CD14-positive monocyte (primary cell): ENCODE measurements at regions not wholly inside any gene's neighbourhood (a gene's known extent, or its start where the extent isn't known, plus 50 kb on each side); places are given as distances from the start of the nearest gene placed in this dataset.

Source experiments
- DNase-seq, 3 donors: peaks; one replicate each; pipeline ENCODE4 v3.0.0-alpha.2; 2011 to 2022
- H2AFZ ChIP-seq: 2 replicates; pipeline ENCODE4 v1.6.0; 2012; ENCODE audit warnings: mild to moderate bottlenecking, low read depth, low read length, inconsistent platforms; ENCODE audit not compliant: insufficient read depth, poor library complexity, severe bottlenecking
- H3K27ac ChIP-seq, 2 donors: 1 replicate in 1 of 2; 2 replicates in 1 of 2; pipeline ENCODE4 v1.5.1; 2012 to 2013; ENCODE audit warnings: low read length in 2 of 2, control low read depth in 1 of 2, inconsistent platforms in 1 of 2, low read depth in 1 of 2, mild to moderate bottlenecking in 1 of 2
- H3K27me3 ChIP-seq, 2 donors: one replicate each; pipeline versions ENCODE4 v1.6.0 to v1.6.1; 2011 to 2013; ENCODE audit warnings: low read length in 2 of 2; ENCODE audit not compliant: control insufficient read depth in 2 of 2, insufficient read depth in 2 of 2
- H3K36me3 ChIP-seq, 2 donors: replicated peaks in 1 of 2; 1 replicate in 1 of 2; 2 replicates in 1 of 2; pipeline versions ENCODE4 v1.5.1 to v1.6.1; 2012 to 2013; ENCODE audit warnings: low read length in 2 of 2, control low read depth in 1 of 2, inconsistent platforms in 1 of 2, mild to moderate bottlenecking in 1 of 2; ENCODE audit not compliant: insufficient read depth in 2 of 2, control insufficient read depth in 1 of 2
- H3K4me1 ChIP-seq, 2 donors: 1 replicate in 1 of 2; 2 replicates in 1 of 2; pipeline versions ENCODE4 v1.5.1 to v1.6.1; 2012 to 2013; ENCODE audit warnings: low read length in 2 of 2, control low read depth in 1 of 2, inconsistent platforms in 1 of 2, mild to moderate bottlenecking in 1 of 2, moderate library complexity in 1 of 2; ENCODE audit not compliant: insufficient read depth in 2 of 2, control insufficient read depth in 1 of 2
- H3K4me2 ChIP-seq: replicated peaks from 2 replicates; pipeline ENCODE3; 2012; ENCODE audit warnings: low read length, moderate library complexity, mild to moderate bottlenecking; ENCODE audit not compliant: poor library complexity, severe bottlenecking; ENCODE audit errors: extremely low read depth
- H3K4me3 ChIP-seq, 3 experiments: fragments of 200-600 bp in 1 of 3; sonication (generic) in 1 of 3; replicated peaks in 1 of 3; 1 replicate in 2 of 3; 2 replicates in 1 of 3; pipeline ENCODE4 v1.5.1; 2011 to 2013; ENCODE audit warnings: low read length in 3 of 3, mild to moderate bottlenecking in 3 of 3, control low read depth in 2 of 3, low read depth in 2 of 3, inconsistent platforms in 1 of 3, moderate library complexity in 1 of 3
- H3K79me2 ChIP-seq: 2 replicates; pipeline ENCODE4 v1.6.0; 2012; ENCODE audit warnings: mild to moderate bottlenecking, control low read depth, inconsistent platforms, low read length, moderate library complexity; ENCODE audit not compliant: insufficient read depth
- H3K9ac ChIP-seq: 2 replicates; pipeline ENCODE4 v1.6.0; 2017; ENCODE audit warnings: low read length, mild to moderate bottlenecking; ENCODE audit not compliant: insufficient read depth, poor library complexity, severe bottlenecking
- H3K9me3 ChIP-seq, 2 donors: replicated peaks in 1 of 2; 1 replicate in 1 of 2; 2 replicates in 1 of 2; pipeline versions ENCODE4 v1.5.1 to v1.6.1; 2012 to 2013; ENCODE audit warnings: low read length in 2 of 2, control low read depth in 1 of 2; ENCODE audit not compliant: control insufficient read depth in 1 of 2, insufficient read depth in 1 of 2
- H4K20me1 ChIP-seq: 2 replicates; pipeline ENCODE4 v1.6.0; 2012; ENCODE audit warnings: mild to moderate bottlenecking, low read length, control low read depth, moderate library complexity; ENCODE audit not compliant: insufficient read depth
- H3K27ac Mint-ChIP-seq, 7 donors: one replicate each; pipeline ENCODE4 v1.8.0; 2020; ENCODE audit warnings: mild to moderate bottlenecking in 7 of 7, mixed read lengths in 7 of 7, moderate library complexity in 6 of 7, inconsistent platforms in 2 of 7
- H3K27me3 Mint-ChIP-seq, 3 donors: one replicate each; pipeline ENCODE4 v1.8.0; 2021 to 2022; ENCODE audit warnings: low read depth in 3 of 3, mild to moderate bottlenecking in 3 of 3, mixed read lengths in 3 of 3, moderate library complexity in 3 of 3, inconsistent platforms in 1 of 3
- H3K36me3 Mint-ChIP-seq, 2 donors: one replicate each; pipeline ENCODE4 v1.8.0; 2020; ENCODE audit warnings: mixed read lengths in 2 of 2, inconsistent platforms in 1 of 2, mild to moderate bottlenecking in 1 of 2
- H3K4me1 Mint-ChIP-seq: one replicate; pipeline ENCODE4 v1.8.0; 2020; ENCODE audit warnings: mild to moderate bottlenecking, mixed read lengths
- H3K4me3 Mint-ChIP-seq, 2 donors: one replicate each; pipeline ENCODE4 v1.8.0; 2020; ENCODE audit warnings: mild to moderate bottlenecking in 2 of 2, mixed read lengths in 2 of 2, moderate library complexity in 1 of 2
- H3K9me3 Mint-ChIP-seq, 7 donors: one replicate each; pipeline ENCODE4 v1.8.0; 2020 to 2022; ENCODE audit warnings: mixed read lengths in 7 of 7, mild to moderate bottlenecking in 6 of 7, moderate library complexity in 6 of 7, inconsistent platforms in 2 of 7
- CTCF ChIP-seq: fragments of 200-600 bp; IDR thresholded peaks from one replicate; pipeline ENCODE4 v1.8.0; 2022; ENCODE audit warnings: antibody characterized with exemption, mild to moderate bottlenecking
- WGBS: methylation state at CpG from one replicate; pipeline ENCODE4 v1.1.5; 2013; ENCODE audit warnings: missing lambda C conversion rate; ENCODE audit not compliant: insufficient coverage; 5-methylcytosine and 5-hydroxymethylcytosine counted together
- intact Hi-C, 2 donors: fragments of 100-400 bp; cut with micrococcal nuclease; formaldehyde crosslinking; loops; one replicate each; pipeline versions ENCODE4 v1.15.0 to v1.15.1; 2023

DNA sequence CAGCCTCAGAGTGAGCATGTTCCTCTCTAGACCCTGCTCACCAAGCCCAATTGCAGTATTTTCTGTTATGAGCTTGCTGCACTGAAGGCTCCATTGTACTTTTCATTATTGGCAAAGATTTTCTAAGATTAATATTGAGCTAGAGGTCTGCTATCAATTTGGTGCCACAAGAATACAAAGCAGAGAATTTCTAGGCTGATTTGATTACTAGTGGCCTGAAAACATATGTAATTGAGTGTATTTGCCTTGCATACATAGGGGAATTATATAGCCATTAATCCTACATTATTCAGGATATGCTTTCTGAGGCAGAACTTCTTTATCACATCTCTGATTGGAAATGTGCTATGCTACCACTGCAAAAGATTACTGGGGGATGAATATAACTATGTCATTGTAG lies 322.9 kb upstream of the ZC3H12C start:
- Mint-ChIP-seq H3K27me3 (peaks cover 2 to 13% (median 3%) of the 10 kb centered on the region in 3 donors), H3K9me3 (peaks cover 0 to 5% (median 0%) of the 10 kb centered on the region in 7 donors), H3K4me1 (peaks cover 4% of the 10 kb centered on the region), H3K4me3 (no peak overlapping the region), H3K27ac (no peak overlapping the region), H3K36me3 (no peaks in the 10 kb centered on the region)
- H3K79me2 ChIP-seq, result no peaks in the 10 kb centered on the region
- no peak overlapping the region for H2AFZ ChIP-seq
- no peaks in the 10 kb centered on the region for H3K27me3 ChIP-seq
- H3K9ac ChIP-seq, result no peak overlapping the region
- H3K4me1 ChIP-seq, result no peaks in the 10 kb centered on the region
- intact Hi-C loops, result no loop called here
- H3K4me3 ChIP-seq, result no peak overlapping the region
- no peak overlapping the region for H3K4me2 ChIP-seq
- H3K36me3 ChIP-seq, result no peaks in the 10 kb centered on the region
- no peak for DNase-seq
- H3K9me3 ChIP-seq, result no peaks in the 10 kb centered on the region
- H4K20me1 ChIP-seq, result no peaks in the 10 kb centered on the region
- TF ChIP-seq CTCF, result no peak
- no peak overlapping the region for H3K27ac ChIP-seq

GRCh38 chr11:109772892-109773291 lies 320.3 kb upstream of the ZC3H12C start:
- H3K27ac ChIP-seq, result no peak overlapping the region
- H3K27me3 ChIP-seq, result no peaks in the 10 kb centered on the region
- H3K27me3 Mint-ChIP-seq, result peaks cover 2 to 12% (median 3%) of the 10 kb centered on the region in 3 donors
- intact Hi-C loops, result no loop called here
- no peak for DNase-seq
- WGBS, result no CpG with 5 or more reads among the region's 1 CpG
- no peaks in the 10 kb centered on the region for H4K20me1 ChIP-seq
- TF ChIP-seq CTCF, result no peak
- H3K4me1 Mint-ChIP-seq, result no peaks in the 10 kb centered on the region
- H3K36me3 ChIP-seq, result no peaks in the 10 kb centered on the region
- no peaks in the 10 kb centered on the region for H3K9me3 ChIP-seq
- H3K9me3 Mint-ChIP-seq, result peaks cover 0 to 5% (median 0%) of the 10 kb centered on the region in 7 donors
- no peak overlapping the region for H3K4me3 ChIP-seq
- H3K79me2 ChIP-seq, result no peaks in the 10 kb centered on the region
- H3K4me2 ChIP-seq, result no peak overlapping the region
- no peak overlapping the region for H3K9ac ChIP-seq
- peak overlapping the region in 2 of 7 donors; percentile 26 to 43 for H3K27ac Mint-ChIP-seq
- no peaks in the 10 kb centered on the region for H3K4me1 ChIP-seq
- H2AFZ ChIP-seq, result no peak overlapping the region
- no peaks in the 10 kb centered on the region for H3K36me3 Mint-ChIP-seq
- no peak overlapping the region for H3K4me3 Mint-ChIP-seq
